Gastroesophageal sphincter (tissue), 4 donors: ENCODE measurements at regions not wholly inside any gene's neighbourhood (a gene's known extent, or its start where the extent isn't known, plus 50 kb on each side); places are given as distances from the start of the nearest gene placed in this dataset.
A peak's percentile ranks its signal among the peaks of the same experiment; 100 is the strongest.

Experiments used
- ATAC-seq: fragments of 150-250 bp; one replicate; pipeline ENCODE4 v1.9.1; 2016; ENCODE audit warnings: mild to moderate bottlenecking, moderate library complexity
- H3K27ac ChIP-seq, 4 donors: fragments of 200-600 bp; sonication (generic) in 3 of 4; 1 replicate in 3 of 4; 2 replicates in 1 of 4; pipeline ENCODE4 v1.5.1; 2016 to 2019
- H3K27me3 ChIP-seq: fragments of 200-600 bp; sonication (generic); one replicate; pipeline ENCODE4 v1.5.1; 2019
- H3K36me3 ChIP-seq, 2 donors: fragments of 200-600 bp; sonication (generic); one replicate each; pipeline ENCODE4 v1.5.1; 2019; ENCODE audit warnings: control low read depth in 1 of 2
- H3K4me1 ChIP-seq, 3 donors: fragments of 200-600 bp; sonication (generic); 1 replicate in 2 of 3; 2 replicates in 1 of 3; pipeline ENCODE4 v1.5.1; 2016 to 2019; ENCODE audit warnings: control low read depth in 2 of 3
- H3K4me3 ChIP-seq, 2 donors: fragments of 200-600 bp; sonication (generic); one replicate each; pipeline ENCODE4 v1.5.1; 2019; ENCODE audit warnings: mild to moderate bottlenecking in 1 of 2, moderate library complexity in 1 of 2
- H3K9me3 ChIP-seq, 3 donors: fragments of 200-600 bp; sonication (generic); one replicate each; pipeline ENCODE4 v1.5.1; 2017 to 2019; ENCODE audit warnings: control low read depth in 2 of 3
- EP300 ChIP-seq: sonication (generic); formaldehyde crosslinking; IDR thresholded peaks from one replicate; pipeline ENCODE4 v1.6.1; 2017; ENCODE audit warnings: antibody characterized with exemption, mild to moderate bottlenecking
- POLR2A ChIP-seq, 2 donors: fragments of 450-650 bp; IDR thresholded peaks; one replicate each; pipeline ENCODE4 v1.6.1; 2017; ENCODE audit warnings: antibody characterized with exemption in 2 of 2, mild to moderate bottlenecking in 2 of 2, moderate library complexity in 1 of 2
- POLR2AphosphoS5 ChIP-seq: sonication (generic); formaldehyde crosslinking; IDR thresholded peaks from one replicate; pipeline ENCODE4 v1.6.1; 2017; ENCODE audit warnings: antibody characterized with exemption
- WGBS, 2 donors: methylation state at CpG; one replicate each; pipeline ENCODE4 v1.1.5; 2018; ENCODE audit warnings: low coverage in 1 of 2; 5-methylcytosine and 5-hydroxymethylcytosine counted together
- TF ChIP-seq, protein P1 (sequence below), 4 experiments: fragments of 200-600 bp in 2 of 4; fragments of 450-650 bp in 2 of 4; sonication (generic) in 1 of 4; IDR thresholded peaks; one replicate each; pipeline ENCODE4 v1.5.1; 2017 to 2019; ENCODE audit warnings: antibody characterized with exemption in 4 of 4, mild to moderate bottlenecking in 2 of 4, moderate library complexity in 2 of 4

GRCh38 chr13:68066879-68067513, 836.9 kb upstream of the PCDH9 start:
- no peak overlapping the region for H3K27ac ChIP-seq
- no peaks in the 10 kb centered on the region for H3K4me1 ChIP-seq
- no peaks in the 10 kb centered on the region for H3K27me3 ChIP-seq
- no peak overlapping the region for H3K4me3 ChIP-seq
- TF ChIP-seq, protein P1, sequence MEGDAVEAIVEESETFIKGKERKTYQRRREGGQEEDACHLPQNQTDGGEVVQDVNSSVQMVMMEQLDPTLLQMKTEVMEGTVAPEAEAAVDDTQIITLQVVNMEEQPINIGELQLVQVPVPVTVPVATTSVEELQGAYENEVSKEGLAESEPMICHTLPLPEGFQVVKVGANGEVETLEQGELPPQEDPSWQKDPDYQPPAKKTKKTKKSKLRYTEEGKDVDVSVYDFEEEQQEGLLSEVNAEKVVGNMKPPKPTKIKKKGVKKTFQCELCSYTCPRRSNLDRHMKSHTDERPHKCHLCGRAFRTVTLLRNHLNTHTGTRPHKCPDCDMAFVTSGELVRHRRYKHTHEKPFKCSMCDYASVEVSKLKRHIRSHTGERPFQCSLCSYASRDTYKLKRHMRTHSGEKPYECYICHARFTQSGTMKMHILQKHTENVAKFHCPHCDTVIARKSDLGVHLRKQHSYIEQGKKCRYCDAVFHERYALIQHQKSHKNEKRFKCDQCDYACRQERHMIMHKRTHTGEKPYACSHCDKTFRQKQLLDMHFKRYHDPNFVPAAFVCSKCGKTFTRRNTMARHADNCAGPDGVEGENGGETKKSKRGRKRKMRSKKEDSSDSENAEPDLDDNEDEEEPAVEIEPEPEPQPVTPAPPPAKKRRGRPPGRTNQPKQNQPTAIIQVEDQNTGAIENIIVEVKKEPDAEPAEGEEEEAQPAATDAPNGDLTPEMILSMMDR (IDR thresholded peaks at IDR 0.05) = no peak
- TF ChIP-seq EP300 = no peak
- TF ChIP-seq POLR2A (IDR thresholded peaks at IDR 0.05) = no peak
- TF ChIP-seq POLR2AphosphoS5 = no peak
- 47 to 49% methylated on average over 2 of the region's 2 CpGs for whole genome bisulfite sequencing, 2 donors
- H3K36me3 ChIP-seq = no peaks in the 10 kb centered on the region
- no peaks in the 10 kb centered on the region for H3K9me3 ChIP-seq
- no peak for ATAC-seq

GRCh38 chr13:68064001-68064770, 834.0 kb upstream of the PCDH9 start:
- no peak for ATAC-seq
- Histone ChIP-seq H3K36me3 (no peaks in the 10 kb centered on the region), H3K4me1 (no peaks in the 10 kb centered on the region), H3K27me3 (no peaks in the 10 kb centered on the region), H3K9me3 (no peaks in the 10 kb centered on the region), H3K4me3 (no peak overlapping the region), H3K27ac (no peak overlapping the region)
- 59 to 68% methylated on average over 3 to 4 of the region's 4 CpGs for WGBS, 2 donors
- no peak for TF ChIP-seq POLR2A (IDR thresholded peaks at IDR 0.05)
- no peak for TF ChIP-seq POLR2AphosphoS5
- TF ChIP-seq, protein P1 (IDR thresholded peaks at IDR 0.05) = no peak
- no peak for TF ChIP-seq EP300

DNA sequence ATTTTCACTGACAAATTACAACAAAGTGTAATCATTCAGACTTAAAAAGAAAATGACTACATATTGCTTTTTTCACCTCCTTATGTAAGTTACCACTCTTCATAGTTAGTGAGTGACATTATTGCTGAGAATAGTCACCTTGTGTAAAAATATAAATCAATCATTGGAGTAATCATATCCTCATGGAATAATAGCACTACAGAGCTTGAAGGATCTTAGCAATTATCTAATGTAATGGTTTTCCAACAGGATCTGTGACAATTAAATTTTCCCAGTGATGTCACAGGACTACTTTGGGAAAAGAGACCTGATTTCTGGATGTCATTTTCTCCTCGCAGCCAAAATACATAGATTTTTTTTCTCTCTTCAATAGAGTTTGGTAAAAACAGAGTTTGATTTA, 833.0 kb upstream of the PCDH9 start:
- TF ChIP-seq EP300 = no peak
- H3K27me3 ChIP-seq = no peaks in the 10 kb centered on the region
- no peak overlapping the region for H3K4me3 ChIP-seq
- H3K9me3 ChIP-seq = no peaks in the 10 kb centered on the region
- H3K36me3 ChIP-seq = no peaks in the 10 kb centered on the region
- no peaks in the 10 kb centered on the region for H3K4me1 ChIP-seq
- no peak overlapping the region for H3K27ac ChIP-seq
- 76 to 100% methylated on average over 1 of the region's 1 CpG for WGBS, 2 donors
- no peak for ATAC-seq

DNA sequence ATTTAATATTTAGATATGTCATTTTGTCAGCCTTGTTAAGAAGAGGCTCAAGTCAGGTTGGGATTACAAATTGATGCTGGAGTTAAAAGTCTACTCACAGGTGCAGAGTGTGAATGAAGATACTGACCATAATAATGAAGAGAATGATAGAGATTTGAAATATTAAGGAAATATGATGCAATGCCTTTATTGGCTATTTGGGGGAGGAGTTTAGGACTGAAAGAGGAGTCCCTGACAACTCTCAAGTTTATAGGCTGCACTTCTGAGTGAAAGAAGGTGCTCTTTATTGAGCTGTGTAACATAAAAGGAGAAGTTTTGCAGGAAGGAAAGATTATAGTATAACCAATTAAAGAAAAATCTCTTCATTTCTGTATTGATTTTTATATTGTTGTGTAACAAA, 827.7 kb upstream of the PCDH9 start:
- TF ChIP-seq POLR2A (IDR thresholded peaks at IDR 0.05) = no peak
- no peak for TF ChIP-seq EP300
- TF ChIP-seq POLR2AphosphoS5 = no peak
- TF ChIP-seq, protein P1 (IDR thresholded peaks at IDR 0.05) = no peak
- Histone ChIP-seq H3K9me3 (no peaks in the 10 kb centered on the region), H3K27me3 (no peaks in the 10 kb centered on the region), H3K4me1 (no peaks in the 10 kb centered on the region), H3K4me3 (no peak overlapping the region), H3K36me3 (no peaks in the 10 kb centered on the region), H3K27ac (no peak overlapping the region)
- no peak for ATAC-seq

GRCh38 chr13:68056816-68057710, 826.9 kb upstream of the PCDH9 start:
- Histone ChIP-seq H3K36me3 (no peaks in the 10 kb centered on the region), H3K4me3 (no peak overlapping the region), H3K27ac (no peak overlapping the region), H3K27me3 (no peaks in the 10 kb centered on the region), H3K4me1 (no peaks in the 10 kb centered on the region), H3K9me3 (no peaks in the 10 kb centered on the region)
- ATAC-seq = peak; percentile 22
- 83 to 88% methylated on average over 4 of the region's 5 CpGs for WGBS, 2 donors
- TF ChIP-seq EP300 (no peak), POLR2AphosphoS5 (no peak), POLR2A (IDR thresholded peaks at IDR 0.05) (no peak)
- TF ChIP-seq, protein P1 (IDR thresholded peaks at IDR 0.05) = no peak
